GM21717 (cell line): ENCODE measurements at regions not wholly inside any gene's neighbourhood (a gene's known extent, or its start where the extent isn't known, plus 50 kb on each side); places are given as distances from the start of the nearest gene placed in this dataset.
A peak's percentile ranks its signal among the peaks of the same experiment; 100 is the strongest.

Experiments
- ATAC-seq: cut with Tn5 transposase; IDR thresholded peaks from one replicate; pipeline ENCODE4 v1.9.1; 2021; ENCODE audit warnings: mild to moderate bottlenecking, moderate library complexity; ENCODE audit not compliant: unreplicated experiment

DNA sequence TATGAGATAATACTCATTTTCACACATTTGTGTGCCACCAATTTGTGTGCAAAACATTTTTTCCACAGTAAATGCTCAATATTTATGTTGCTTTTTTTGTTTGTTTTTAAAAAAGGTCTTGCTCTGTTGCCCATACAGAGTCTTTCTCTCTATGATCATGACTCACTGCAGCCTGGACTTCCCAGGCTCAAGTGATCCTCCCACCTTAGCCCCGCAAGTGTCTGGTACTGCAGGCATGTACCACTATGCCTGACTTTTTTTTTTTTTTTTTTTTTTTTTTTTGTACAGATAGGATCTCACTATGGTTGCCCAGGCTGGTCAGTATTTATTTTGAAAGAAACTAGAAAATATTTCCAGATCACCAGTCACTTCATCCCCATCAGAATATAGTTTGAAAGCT is 297.8 kb upstream of the GYPC start:
- ATAC-seq, result no peak

DNA sequence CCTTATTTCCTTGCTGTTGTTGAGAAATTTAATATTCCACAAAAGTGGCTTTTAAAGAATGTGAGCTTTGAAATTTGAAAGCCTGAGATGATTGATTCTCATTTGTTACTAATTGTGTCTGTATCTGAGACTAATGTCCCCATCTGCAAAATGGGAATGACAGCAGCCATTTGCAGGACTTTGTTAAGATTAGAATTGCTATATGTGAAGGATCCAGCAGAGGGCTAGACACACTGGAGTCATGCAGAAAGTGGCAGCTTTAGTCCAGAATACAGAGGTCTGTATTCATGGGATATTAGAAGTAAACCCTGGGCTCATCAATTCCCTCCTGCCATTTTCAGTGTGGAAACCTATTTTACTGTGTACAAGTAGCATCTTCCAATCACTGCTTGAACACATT is 296.5 kb upstream of the GYPC start:
- peak; percentile 77 for ATAC-seq

DNA sequence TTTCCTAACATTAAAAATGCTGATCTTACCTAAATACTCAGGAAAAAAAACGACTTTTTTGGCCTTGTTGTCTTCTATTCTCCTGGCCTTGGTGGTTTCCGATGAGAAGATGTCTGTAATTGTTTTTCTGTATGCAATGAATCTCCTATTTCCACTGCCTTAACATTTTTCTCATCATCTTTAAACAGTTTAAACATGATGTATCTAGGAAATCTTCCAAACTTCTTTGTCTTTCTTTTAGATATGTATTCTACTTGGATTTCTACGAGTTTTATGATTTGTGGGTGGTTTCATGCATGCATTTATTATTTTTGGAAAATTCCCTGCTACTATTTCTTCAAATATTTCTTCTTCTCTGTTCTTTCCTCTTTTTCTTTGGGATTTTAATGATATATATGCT is 288.6 kb upstream of the GYPC start:
- no peak for ATAC-seq

DNA sequence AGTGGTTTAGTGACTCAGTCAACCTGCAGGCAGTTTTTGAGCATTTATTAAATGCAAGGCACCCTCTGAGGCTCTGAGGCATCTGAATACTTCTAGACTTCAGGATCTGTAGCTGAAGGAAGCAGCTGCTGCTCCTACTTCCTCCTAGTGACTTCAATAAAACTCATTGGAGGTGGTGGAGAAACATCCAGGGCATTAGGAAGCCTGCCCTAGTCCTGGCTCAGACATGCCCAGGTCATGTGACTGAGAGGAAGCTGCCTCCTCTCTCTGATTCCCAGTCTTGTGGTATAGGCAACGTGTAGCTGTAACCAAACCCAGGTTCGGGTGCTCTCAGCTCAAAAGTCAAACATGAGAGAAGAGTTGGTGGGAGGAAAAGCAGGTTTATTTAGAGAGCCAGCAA is 287.2 kb upstream of the GYPC start:
- ATAC-seq, result no peak

DNA sequence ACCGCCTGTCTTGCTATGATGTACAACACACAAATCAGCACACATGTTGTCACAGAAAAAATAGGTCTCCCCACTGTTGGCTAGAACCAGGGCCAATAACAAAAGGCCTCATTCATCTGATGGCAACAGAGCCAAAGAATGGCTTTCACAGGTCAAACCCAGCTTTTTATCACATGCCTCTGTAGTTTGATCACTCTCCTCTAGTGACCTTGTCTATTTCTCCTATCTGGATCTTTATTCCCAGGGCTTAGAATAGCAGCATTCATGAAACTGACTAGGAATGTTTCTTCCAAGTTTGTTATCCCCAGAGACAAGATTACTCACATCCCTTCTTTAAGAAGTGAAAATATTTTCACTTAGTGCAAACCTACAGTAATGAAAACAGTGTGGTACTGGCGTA is 285.8 kb upstream of the GYPC start:
- ATAC-seq, result no peak

DNA sequence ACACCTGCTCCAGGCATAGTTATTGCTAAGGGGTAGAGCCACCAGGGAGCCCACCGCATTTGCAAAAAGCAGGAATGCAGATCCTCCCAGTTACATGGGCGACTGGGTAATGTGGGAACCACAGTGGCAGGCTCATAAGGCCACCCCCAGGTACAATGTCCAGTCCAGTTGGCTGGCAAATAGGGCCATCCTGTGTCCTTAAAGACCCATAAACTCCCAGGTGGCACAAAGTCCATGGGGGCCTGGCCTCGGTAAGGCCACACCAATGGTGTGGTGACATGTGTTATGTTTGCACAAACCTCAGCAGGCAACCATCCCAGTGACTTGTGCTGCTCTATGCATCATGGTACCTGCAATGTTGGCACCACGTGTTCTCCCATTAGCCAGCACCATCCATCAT is 283.6 kb upstream of the GYPC start:
- no peak for ATAC-seq

DNA sequence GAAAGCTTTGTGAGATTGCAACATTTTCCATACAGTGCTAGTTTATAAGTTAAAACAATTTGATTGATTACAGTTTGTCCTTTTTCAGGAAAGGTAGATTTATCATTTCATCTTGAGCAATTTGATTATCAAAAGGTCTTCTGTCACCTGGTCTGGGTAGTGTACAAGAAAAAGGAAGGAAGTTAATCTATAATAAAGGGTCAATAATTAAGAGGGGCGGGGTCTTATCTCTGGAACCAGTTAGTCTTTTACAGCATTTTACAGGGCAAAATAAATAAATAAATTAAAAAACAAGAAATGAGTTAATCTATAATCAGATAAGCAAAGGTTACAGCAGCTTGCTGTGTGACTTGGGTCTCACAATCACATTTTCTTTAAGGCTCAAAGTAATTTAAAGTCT is 277.8 kb upstream of the GYPC start:
- no peak for ATAC-seq

DNA sequence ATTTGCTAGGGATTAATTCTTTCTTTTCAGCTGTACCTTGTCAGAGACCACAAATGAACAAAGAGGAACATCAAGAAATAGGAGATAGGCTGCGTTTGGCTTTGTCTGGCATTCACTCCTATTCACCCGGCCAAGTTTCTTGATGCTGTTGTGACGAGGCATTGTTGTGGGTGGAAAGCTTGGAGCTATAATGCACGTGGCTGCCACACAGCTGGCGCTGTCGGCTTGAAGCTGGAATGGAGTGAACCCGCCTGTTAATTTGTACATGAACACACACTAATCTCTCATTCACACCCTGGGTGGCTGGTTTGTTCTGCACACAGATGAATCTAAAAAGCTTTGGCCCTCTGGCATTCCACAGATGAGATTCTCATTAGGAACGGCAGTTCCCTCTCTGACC is 274.9 kb upstream of the GYPC start:
- ATAC-seq, result no peak

DNA sequence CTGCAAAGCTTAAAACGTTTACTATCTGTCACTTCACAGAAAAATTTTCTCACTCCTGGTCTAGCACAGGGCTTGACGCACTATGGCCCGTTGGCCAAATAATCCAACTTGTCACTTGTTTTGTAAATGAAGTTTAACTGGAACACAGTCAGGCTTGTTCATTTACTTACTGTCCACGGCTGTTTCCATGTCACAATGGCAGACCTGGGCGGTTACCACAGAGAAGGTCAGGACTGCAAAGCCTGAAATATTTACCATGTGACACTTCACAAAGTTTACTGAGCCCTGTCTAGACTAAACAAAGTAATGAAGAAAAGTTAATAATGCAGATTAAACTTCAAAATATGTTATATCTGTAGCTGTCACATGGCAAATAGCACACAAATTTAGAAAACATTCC is 273.0 kb upstream of the GYPC start:
- ATAC-seq, result no peak

DNA sequence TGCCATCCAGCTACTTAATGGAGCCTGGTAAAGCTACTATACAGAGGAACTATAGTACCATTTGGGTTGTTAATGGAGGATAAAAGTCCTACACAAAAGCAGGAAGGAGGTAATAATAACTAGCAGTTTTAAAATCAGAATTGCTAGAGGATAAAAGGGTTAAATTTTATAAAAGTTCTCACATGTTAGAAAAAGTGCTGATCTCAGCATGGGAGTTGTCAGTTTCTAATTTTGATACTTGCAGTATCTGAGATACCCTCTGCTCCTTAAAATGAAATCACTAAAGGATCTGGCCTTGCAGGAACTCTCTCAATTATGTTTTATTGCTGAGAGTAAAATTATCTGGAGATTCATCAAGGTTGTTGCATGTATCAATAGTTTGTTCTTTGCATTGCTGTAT is 272.2 kb upstream of the GYPC start:
- ATAC-seq, result no peak

DNA sequence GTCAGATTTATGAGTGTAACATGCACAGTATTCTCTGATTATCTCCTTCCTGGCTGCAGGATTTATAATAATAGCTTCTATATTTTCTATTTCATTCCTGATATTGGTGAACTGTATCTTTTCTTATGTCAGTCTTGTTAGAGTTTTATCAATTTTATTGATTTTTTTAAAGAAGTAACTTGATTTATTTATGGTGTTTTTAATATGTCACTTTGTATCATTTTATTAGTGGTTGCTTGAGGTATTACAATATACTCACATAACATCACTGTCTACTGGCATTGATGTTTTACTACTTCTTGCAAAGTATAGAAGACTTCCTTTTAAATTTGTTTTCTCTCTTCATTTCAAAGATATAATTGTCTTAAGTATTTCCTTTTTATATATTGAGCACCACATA is 270.5 kb upstream of the GYPC start:
- ATAC-seq, result no peak

DNA sequence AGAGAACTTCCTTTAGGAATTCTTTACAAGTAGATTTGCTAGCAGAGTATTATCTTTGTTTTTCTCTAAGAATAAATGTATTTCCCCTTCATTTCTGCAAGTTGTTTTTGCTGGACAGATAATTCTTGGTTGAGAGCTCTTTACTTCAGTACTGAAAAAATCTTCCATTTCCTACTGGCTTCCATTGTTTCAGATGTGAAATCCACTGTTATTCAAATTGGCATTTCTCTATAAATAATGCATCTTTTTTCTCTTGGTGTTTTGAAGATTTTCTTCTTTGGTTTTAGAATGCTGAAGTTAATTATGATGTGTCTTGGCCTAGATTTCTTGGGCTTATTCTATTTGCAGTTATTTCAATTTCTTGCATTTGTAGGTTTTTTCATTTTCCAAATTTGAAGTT is 270.0 kb upstream of the GYPC start:
- ATAC-seq, result no peak

DNA sequence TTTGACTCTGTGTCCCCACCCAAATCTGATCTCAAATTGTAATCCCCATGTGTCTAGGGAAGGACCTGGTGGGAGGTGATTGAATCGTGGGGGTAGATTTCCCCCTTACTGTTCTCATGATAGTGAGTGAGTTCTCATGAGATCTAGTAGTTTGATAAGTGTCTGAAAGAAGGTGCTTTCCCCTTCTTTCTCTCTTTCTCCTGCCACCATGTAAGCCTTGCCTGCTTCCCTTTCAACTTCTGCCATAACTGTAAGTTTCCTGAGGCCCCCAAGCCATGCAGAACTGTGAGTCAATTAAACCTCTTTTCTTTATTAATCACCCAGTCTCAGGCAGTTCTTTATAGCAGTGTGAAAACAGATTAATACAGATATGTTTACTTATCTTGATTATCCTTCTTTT is 266.5 kb upstream of the GYPC start:
- no peak for ATAC-seq

DNA sequence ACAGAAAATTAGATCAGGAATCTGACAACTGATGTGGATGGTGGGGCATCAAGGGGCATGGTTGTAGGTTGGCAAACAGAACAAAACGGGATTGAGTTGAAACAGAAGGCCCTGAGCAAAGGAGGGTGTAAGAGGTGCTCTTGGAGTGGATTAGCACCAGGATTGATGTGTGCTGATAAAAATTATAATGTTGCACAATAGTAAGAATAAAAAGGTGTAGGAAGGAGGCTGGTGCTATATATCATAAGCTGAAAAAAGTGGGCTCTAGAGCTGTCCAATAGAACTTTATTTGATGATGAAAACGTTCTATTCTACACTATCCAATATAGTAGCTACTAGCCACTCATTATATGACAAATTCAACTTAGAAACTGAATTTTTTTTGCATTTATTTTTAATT is 263.1 kb upstream of the GYPC start:
- no peak for ATAC-seq

DNA sequence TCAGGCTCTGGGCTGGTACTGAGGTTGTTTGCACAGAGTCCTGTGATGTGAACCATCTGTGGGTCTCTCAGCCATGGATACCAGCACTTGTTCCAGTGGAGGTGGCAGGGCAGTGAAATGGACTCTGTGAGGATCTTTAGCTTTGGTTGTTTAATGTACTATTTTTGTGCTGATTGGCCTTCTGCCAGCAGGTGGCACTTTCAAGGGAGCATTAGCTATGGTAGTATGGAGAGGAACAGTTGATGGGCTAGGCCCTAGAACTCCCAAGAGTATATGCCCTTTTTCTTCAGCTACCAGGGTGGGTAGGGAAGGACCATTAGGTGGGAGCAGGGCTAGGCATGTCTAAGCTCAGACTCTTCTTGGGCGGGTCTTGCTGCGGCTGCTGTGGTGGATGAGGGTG is 257.0 kb upstream of the GYPC start:
- no peak for ATAC-seq

DNA sequence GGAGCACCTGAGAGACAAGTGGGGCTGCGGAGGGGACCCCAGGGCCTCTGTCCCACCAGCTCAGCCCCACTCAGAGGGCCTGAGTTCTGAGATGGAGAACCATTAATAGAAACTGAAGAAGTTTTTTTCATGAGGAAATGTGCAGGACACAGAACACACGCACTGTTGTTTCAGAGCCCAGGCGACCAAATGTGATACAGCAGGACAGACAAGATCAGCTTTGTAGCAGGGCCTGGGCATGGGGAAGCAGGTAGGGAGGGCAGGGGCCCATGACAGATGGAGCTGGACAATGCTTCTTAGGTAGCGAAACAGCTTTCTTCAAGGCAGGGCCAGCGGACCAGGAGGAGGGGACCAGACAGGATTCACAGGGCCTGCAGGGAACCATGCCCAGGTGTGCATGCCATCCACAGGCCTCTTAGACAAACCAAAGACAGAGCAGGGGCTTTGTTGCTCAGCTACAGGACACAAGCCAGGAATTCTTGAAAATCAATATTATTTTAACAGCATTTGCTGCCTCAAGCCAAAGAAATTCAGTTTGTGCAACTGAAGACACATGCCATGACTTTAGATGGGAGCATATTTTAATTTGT is 252.8 kb upstream of the GYPC start:
- ATAC-seq, result no peak

DNA sequence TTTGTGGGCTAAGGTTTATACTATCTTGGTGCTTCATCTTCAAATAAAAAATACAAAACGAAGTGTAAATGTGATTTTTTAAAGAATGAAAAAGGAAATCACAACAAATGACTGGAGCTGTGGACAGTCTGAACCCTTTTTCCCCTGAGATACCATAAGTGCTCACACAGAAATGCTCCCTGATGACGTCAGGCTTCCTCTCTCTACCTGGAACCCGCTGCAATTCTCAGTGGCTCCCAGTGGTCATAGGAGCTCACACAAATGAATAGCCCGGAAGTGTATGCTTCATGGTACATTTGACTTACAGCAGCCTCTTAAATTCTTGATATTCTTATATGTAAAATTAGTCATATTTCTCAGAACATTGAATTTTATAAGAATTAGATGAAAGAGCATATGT is 249.7 kb upstream of the GYPC start:
- ATAC-seq, result no peak

DNA sequence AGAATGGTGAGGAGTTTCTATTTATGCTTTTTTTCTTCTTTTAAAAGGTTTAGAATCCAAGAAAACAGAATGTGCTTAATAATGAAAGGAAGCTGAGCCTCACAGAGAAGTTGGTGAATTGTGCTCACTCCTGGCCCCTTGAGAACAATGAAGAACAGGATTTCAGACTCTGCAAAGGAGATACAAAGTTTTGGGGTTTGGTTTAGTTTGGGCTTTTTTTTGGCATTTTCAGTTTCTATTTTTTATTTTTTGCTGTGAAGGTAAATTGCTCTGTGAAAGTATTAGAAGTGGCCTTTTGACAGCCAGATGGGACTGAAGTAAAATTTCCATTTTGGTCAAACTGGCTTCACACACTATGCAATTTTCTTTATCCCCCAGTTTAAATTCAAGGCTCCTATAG is 247.3 kb upstream of the GYPC start:
- no peak for ATAC-seq

DNA sequence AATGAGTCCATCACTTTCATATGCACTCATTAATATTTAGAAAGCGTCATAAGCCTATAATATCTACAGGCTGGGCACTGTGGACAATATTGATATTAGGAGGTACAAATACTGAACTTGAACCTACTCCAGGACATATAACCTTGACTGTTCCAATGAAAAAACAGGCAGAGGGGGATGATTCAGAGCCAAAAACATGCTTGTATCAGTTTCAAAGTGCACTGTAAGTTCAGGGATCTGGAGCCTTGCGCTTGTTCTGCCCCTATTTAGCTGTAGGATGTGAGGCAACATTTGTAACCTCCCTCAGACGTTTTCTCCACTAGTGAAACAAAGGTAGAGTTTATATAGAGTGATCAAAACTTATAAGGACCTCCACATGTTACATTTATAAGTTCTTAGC is 246.1 kb upstream of the GYPC start:
- no peak for ATAC-seq

DNA sequence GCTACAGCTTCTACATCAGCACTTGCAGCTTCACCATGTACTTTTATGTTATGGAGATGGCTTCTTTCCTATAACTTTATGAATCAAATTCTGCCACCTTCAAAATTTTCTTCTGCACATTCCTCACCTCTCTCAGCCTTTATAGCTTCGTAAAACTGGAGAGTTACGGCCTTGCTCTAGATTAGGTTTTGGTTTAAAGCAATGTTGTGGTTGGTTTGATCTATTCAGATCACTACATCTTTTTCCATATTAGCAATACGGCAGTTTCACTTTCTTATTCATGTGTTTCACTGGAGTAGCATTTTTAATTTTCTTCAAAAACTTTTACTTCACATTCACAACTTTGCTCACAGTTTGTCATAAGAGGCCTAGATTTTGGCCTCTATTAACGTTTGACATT is 242.9 kb upstream of the GYPC start:
- ATAC-seq, result peak; percentile 75

DNA sequence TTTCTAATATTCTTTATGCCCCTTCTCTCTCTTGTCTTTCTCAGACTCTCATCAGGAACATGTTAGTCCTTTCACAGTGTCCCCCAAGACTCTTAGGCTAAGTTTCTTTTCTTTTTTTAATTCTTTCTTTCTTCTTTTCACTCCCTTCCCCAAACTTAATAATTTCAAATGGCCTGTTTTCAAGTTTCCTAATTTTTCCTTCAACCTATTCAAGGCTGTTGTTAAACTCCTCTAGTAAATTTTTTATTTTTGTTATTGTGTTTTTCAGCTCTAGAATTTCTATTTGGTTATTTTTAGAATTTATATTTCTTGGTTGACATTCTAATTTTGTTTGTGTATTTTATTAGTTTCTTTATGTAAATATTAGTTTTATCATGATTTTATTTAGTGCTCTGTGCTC is 236.6 kb upstream of the GYPC start:
- ATAC-seq, result no peak

DNA sequence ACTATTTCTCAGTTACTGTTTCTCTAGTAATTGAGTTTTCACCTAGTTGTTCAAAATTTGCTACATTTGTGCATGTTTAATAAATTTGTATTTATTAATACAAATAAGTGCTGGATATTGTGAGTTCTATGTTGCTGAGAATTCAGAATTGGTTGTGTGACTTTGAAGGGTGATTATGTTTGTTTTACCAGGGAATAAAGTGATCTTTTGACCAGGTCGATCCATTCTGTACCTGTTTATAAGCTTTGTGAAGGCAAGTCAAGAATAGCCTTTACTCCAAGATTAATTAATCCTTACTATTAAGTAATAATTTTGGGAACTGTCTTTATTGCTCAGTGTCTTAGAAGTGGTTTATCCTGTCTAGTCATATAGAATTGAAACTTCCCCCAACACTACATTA is 230.0 kb upstream of the GYPC start:
- no peak for ATAC-seq

DNA sequence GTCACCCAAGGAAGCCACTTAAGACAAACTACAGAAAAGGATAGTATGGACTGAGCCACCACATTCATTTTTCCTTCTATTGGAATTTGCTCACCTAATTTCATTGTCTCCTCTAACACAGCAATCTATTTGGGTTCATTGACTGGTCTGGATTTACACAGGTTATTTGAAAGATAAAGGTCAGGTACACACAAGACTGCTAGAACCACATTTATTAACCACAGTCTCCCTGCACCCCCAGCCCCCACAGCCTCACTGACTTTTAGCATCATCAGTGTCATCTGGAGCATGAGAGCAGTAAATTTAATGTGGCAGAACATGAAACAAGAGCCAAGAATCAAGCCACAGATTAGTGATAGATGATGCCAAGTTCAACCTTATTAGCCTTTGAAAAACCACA is 226.9 kb upstream of the GYPC start:
- ATAC-seq, result no peak

DNA sequence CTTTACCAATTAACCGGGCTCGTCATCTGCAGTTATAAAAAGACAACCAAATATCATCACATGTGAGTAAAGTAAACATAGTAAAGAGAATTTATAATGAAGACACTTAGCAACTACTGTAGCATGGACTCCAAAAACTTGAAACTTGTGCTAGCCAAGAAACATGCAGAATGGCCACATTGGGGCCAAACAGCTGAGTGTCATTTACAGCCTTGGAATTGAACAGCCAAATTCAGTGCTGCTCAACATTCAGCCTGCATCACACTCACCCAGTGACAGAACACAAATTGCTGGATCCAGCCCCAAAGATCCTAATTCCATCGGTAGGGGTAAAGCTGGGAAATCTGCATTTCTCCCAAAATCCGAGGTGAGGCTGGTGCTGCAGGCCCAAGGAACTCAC is 224.8 kb upstream of the GYPC start:
- ATAC-seq, result no peak
